ENCODE measurements at regions not wholly inside any gene's neighbourhood (a gene's known extent, or its start where the extent isn't known, plus 50 kb on each side); places are given as distances from the start of the nearest gene placed in this dataset.

DNA sequence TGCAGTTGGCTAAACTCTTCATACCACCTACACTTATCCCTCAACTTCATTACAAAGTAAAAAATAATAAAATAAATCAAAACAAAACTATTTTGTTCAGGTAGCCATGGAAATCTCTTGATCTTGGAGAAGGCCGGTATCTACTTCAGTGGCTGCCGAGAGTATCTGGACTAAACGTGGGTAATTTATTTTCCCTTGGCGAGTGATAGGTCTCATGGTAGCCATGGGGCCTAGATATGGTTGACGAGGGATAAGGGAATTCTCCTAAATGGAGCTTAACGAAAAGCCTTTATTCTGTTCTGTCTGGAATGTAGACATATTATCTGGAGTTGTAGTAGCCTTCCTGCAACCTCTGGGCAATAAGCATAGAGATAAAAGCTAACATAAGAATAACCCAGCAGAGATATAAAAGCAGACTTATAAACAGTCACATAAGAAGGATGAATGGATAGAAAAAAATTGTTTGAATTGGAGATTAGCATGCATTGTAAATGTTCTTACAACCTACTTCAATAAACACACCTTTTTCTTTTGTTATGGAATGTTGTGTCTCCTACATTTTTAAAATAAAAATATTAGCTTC lies 281.3 kb upstream of the ARRDC4 start:
- Histone ChIP-seq H3K36me3 (ENCODE audit: insufficient read depth, low read length) (no peaks in the 10 kb centered on the region), H3K27me3 (ENCODE audit: insufficient read depth, low read length) (no peaks in the 10 kb centered on the region), H3K9me3 (ENCODE audit: insufficient read depth, low read depth, low read length) (no peaks in the 10 kb centered on the region), H3K27ac (ENCODE audit: low read depth, low read length) (no peak overlapping the region), H3K4me1 (ENCODE audit: insufficient read depth, low read length) (no peaks in the 10 kb centered on the region), H3K4me3 (ENCODE audit: low read length) (no peak overlapping the region), H3K9ac (ENCODE audit: low read depth, low read length) (no peak overlapping the region)
- WGBS, result 80% methylated on average over 6 of the region's 6 CpGs

DNA sequence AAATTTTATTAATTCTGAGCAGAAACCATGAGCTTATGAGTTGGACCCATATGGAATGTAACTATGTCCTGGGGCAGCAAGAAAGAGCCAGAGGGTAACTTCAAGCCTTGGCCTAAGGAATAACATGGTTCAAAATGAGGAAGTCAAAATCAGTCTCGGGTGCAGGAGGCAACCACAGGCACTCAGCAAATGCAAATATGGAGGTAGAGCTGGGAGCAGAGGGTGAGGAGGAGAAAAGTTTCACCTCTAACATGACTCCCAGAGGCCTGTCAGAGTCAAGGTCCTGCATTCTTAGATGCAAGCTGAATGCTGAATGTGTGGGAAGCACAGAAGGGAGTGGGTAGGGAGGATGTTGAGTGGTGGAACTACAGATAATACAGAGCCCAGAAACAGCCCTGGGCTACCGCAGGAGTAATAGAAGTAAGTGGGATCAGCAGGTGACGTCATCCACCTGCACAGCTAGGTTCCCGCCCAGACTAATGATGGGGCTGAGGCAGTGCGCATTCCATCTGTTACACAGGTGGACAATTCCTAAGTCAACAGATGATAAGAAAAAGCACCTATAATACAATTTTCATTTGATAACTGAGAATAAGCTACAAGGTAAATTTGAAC lies 279.8 kb upstream of the ARRDC4 start:
- 90% methylated on average over 5 of the region's 5 CpGs for WGBS
- Histone ChIP-seq H3K4me3 (ENCODE audit: low read length) (no peak overlapping the region), H3K9me3 (ENCODE audit: insufficient read depth, low read depth, low read length) (no peaks in the 10 kb centered on the region), H3K4me1 (ENCODE audit: insufficient read depth, low read length) (no peaks in the 10 kb centered on the region), H3K36me3 (ENCODE audit: insufficient read depth, low read length) (no peaks in the 10 kb centered on the region), H3K27ac (ENCODE audit: low read depth, low read length) (no peak overlapping the region), H3K27me3 (ENCODE audit: insufficient read depth, low read length) (no peaks in the 10 kb centered on the region), H3K9ac (ENCODE audit: low read depth, low read length) (no peak overlapping the region)

DNA sequence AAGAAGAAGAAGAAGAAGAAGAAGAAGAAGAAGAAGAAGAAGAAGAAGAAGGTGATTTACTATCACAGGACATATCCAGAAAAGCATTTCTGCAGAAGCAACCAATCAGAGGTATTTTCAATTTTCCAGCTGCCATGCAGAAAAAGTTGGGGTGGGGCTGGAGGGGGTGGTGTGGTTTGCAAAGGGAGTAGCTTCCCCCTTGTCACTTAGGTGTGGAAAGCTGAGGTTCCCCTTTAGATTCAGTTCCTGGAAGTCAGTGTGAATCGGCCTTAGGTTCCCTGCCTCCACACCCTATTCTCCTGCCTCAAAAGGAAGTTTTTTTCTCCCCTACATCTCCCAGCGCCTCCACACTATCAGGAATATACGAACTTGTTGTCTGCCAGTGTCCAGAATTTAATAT lies 276.7 kb upstream of the ARRDC4 start:
- no peaks in the 10 kb centered on the region for H3K36me3 ChIP-seq (ENCODE audit: insufficient read depth, low read length)
- H3K9ac ChIP-seq (ENCODE audit: low read depth, low read length), result no peak overlapping the region
- H3K4me3 ChIP-seq (ENCODE audit: low read length), result no peak overlapping the region
- no peak overlapping the region for H3K27ac ChIP-seq (ENCODE audit: low read depth, low read length)
- 97% methylated on average over 2 of the region's 3 CpGs for WGBS
- H3K27me3 ChIP-seq (ENCODE audit: insufficient read depth, low read length), result no peaks in the 10 kb centered on the region
- no peaks in the 10 kb centered on the region for H3K9me3 ChIP-seq (ENCODE audit: insufficient read depth, low read depth, low read length)
- no peaks in the 10 kb centered on the region for H3K4me1 ChIP-seq (ENCODE audit: insufficient read depth, low read length)

DNA sequence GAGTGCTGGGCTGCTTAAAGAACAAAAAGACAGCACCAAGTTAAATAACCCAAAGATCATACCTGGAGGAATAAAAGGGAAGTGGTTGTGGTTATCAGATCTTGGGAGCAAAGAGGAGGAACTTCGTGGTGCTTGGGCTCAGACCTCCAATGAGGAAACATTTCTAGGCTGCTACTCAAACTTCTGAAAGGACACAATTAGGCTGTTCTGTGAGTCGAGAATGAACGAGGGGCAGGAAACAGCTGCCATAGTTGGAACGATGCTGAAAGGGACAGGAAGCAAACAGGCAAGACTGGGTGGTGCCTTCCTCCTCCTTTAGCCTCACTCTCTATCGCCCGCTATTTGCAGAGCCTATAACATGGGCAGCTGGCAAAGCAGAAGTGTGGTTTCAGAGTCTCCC lies 276.3 kb upstream of the ARRDC4 start:
- Histone ChIP-seq H3K27ac (ENCODE audit: low read depth, low read length) (no peak overlapping the region), H3K27me3 (ENCODE audit: insufficient read depth, low read length) (no peaks in the 10 kb centered on the region), H3K4me3 (ENCODE audit: low read length) (no peak overlapping the region), H3K9me3 (ENCODE audit: insufficient read depth, low read depth, low read length) (no peaks in the 10 kb centered on the region), H3K9ac (ENCODE audit: low read depth, low read length) (no peak overlapping the region), H3K4me1 (ENCODE audit: insufficient read depth, low read length) (no peaks in the 10 kb centered on the region), H3K36me3 (ENCODE audit: insufficient read depth, low read length) (no peaks in the 10 kb centered on the region)
- 89% methylated on average over 6 of the region's 6 CpGs for WGBS

DNA sequence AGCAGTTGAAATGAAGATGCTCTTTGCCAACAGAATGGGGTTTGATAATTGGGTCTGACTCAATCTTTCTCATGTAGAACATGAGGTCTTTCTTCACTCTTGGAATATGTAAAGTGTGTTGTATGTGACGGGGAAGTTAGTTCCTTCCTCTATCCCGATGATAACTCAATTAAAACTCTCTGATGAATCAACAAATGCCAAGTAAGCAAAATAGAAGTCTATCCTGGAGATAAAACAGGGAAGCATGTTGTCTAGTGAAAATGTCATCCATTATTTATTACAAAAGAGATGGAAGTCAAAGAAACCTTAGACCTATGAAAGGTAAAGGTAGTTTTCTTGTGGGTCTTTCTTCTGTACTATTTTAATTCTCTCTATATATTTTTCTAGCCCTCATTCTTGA lies 274.2 kb upstream of the ARRDC4 start:
- Histone ChIP-seq H3K9me3 (ENCODE audit: insufficient read depth, low read depth, low read length) (no peaks in the 10 kb centered on the region), H3K4me3 (ENCODE audit: low read length) (no peak overlapping the region), H3K4me1 (ENCODE audit: insufficient read depth, low read length) (no peaks in the 10 kb centered on the region), H3K27me3 (ENCODE audit: insufficient read depth, low read length) (no peaks in the 10 kb centered on the region), H3K9ac (ENCODE audit: low read depth, low read length) (no peak overlapping the region), H3K36me3 (ENCODE audit: insufficient read depth, low read length) (no peaks in the 10 kb centered on the region), H3K27ac (ENCODE audit: low read depth, low read length) (no peak overlapping the region)
- no CpG with 5 or more reads among the region's 2 CpGs for WGBS

DNA sequence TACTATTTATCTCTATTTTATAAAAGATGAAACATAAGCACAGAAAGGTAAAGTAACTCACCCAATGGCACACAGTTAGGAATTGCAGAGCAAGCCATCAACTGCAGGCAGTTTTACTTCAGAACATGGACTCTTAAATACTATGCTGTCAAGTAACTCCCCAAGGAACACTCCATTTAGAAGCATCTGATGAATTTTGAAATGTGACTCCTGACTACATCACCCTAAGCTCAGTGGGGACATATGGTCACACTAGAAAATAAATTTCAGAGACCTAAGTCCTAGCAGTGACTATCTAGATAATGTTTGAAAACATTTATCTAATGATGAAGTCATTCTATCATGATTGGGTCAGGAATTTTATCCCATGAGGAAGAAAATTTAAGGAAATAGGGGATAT lies 272.8 kb upstream of the ARRDC4 start:
- no peak overlapping the region for H3K9ac ChIP-seq (ENCODE audit: low read depth, low read length)
- no peaks in the 10 kb centered on the region for H3K27me3 ChIP-seq (ENCODE audit: insufficient read depth, low read length)
- H3K27ac ChIP-seq (ENCODE audit: low read depth, low read length), result no peak overlapping the region
- no peaks in the 10 kb centered on the region for H3K9me3 ChIP-seq (ENCODE audit: insufficient read depth, low read depth, low read length)
- H3K4me1 ChIP-seq (ENCODE audit: insufficient read depth, low read length), result no peaks in the 10 kb centered on the region
- H3K36me3 ChIP-seq (ENCODE audit: insufficient read depth, low read length), result no peaks in the 10 kb centered on the region
- H3K4me3 ChIP-seq (ENCODE audit: low read length), result no peak overlapping the region

DNA sequence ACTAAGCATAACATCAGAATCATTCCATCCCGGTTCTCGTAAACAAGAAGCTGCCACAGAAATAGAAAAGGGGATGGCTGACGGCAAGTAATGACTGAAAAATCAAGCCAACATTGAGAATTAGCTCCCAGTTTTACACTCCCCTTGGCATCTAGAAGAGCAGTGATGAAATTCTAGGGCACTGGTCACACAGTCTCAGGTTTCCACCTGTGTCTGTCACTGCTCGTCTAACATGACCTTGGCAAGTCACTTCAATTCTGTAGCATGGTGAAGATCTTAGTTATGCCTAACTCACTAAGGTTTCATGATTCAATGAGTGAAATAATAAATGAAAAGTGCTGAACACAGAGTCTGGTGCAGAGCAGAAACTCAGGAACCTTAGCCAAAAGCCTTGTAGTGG lies 272.3 kb upstream of the ARRDC4 start:
- WGBS, result 91% methylated on average over 4 of the region's 4 CpGs
- Histone ChIP-seq H3K36me3 (ENCODE audit: insufficient read depth, low read length) (no peaks in the 10 kb centered on the region), H3K4me1 (ENCODE audit: insufficient read depth, low read length) (no peaks in the 10 kb centered on the region), H3K27me3 (ENCODE audit: insufficient read depth, low read length) (no peaks in the 10 kb centered on the region), H3K4me3 (ENCODE audit: low read length) (no peak overlapping the region), H3K9ac (ENCODE audit: low read depth, low read length) (no peak overlapping the region), H3K9me3 (ENCODE audit: insufficient read depth, low read depth, low read length) (no peaks in the 10 kb centered on the region), H3K27ac (ENCODE audit: low read depth, low read length) (no peak overlapping the region)

DNA sequence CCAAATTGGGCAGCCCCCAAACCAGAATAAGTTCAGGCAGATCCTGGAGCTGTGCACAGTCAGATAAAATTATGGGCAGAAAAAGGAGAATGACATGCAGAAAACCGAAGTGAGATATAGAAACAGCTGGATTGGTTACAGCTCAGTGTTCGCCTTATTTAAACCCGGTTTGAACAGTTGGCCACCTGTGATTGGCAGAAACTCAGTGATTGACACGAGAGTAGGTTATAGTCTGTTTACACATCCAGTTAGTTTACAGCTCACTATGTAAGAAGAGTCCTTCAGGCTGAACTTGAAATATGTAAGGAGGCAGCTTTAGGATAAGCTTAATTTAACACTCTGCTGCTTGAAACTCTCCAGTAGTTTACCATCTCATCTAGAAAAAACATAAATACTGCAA lies 271.6 kb upstream of the ARRDC4 start:
- H3K4me1 ChIP-seq (ENCODE audit: insufficient read depth, low read length), result no peaks in the 10 kb centered on the region

DNA sequence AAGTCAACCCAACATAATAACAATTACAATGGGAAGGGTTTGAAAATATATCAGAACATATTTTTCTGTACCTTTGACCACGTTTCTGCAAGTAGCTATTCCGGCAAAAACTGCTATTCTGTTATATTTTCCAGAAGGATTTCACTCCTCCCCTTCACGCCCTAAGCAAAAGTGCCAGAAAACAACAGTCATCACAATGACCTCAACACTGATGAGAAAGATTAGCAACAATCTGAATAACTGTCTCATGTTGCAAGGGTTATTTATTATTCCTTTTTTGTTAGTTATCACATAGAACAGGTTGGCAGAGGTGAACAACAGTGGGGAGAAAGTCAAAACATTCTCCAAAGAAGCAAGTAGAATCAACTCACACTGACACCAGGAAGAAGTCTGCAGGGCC lies 269.4 kb upstream of the ARRDC4 start:
- 90% methylated on average over 3 of the region's 3 CpGs for WGBS
- no peak overlapping the region for H3K4me3 ChIP-seq (ENCODE audit: low read length)
- H3K36me3 ChIP-seq (ENCODE audit: insufficient read depth, low read length), result no peaks in the 10 kb centered on the region
- no peaks in the 10 kb centered on the region for H3K27me3 ChIP-seq (ENCODE audit: insufficient read depth, low read length)
- H3K9ac ChIP-seq (ENCODE audit: low read depth, low read length), result no peak overlapping the region
- H3K27ac ChIP-seq (ENCODE audit: low read depth, low read length), result no peak overlapping the region
- no peaks in the 10 kb centered on the region for H3K9me3 ChIP-seq (ENCODE audit: insufficient read depth, low read depth, low read length)
- H3K4me1 ChIP-seq (ENCODE audit: insufficient read depth, low read length), result no peaks in the 10 kb centered on the region

More for the DNA sequence above, 271.6 kb upstream of the ARRDC4 start:
- Histone ChIP-seq H3K36me3 (ENCODE audit: insufficient read depth, low read length) (no peaks in the 10 kb centered on the region), H3K27ac (ENCODE audit: low read depth, low read length) (no peak overlapping the region), H3K27me3 (ENCODE audit: insufficient read depth, low read length) (no peaks in the 10 kb centered on the region), H3K4me3 (ENCODE audit: low read length) (no peak overlapping the region), H3K9me3 (ENCODE audit: insufficient read depth, low read depth, low read length) (no peaks in the 10 kb centered on the region), H3K9ac (ENCODE audit: low read depth, low read length) (no peak overlapping the region)
- WGBS, result 89% methylated on average over 4 of the region's 4 CpGs

DNA sequence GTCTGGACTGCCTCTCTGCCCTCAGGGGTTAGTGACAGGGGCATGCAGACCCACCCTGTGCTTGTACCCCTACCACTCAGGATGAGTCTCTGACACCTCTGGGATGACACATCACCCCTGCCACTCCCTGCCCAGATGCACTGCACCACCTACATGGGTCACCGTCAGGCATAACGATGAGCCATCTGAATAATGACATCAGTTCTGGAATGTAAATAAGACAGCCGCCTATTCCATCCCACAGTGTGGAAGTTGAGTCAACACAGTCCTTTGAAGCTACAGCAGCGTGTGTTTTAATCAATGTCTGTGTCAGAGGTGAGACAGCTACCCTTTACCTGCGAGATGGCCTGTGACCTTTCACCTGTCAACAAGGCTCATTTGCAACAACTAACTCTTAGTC lies 268.7 kb upstream of the ARRDC4 start:
- Histone ChIP-seq H3K36me3 (ENCODE audit: insufficient read depth, low read length) (no peaks in the 10 kb centered on the region), H3K27ac (ENCODE audit: low read depth, low read length) (no peak overlapping the region), H3K9me3 (ENCODE audit: insufficient read depth, low read depth, low read length) (no peaks in the 10 kb centered on the region), H3K4me1 (ENCODE audit: insufficient read depth, low read length) (no peaks in the 10 kb centered on the region), H3K9ac (ENCODE audit: low read depth, low read length) (no peak overlapping the region), H3K27me3 (ENCODE audit: insufficient read depth, low read length) (no peaks in the 10 kb centered on the region), H3K4me3 (ENCODE audit: low read length) (no peak overlapping the region)
- WGBS, result 77% methylated on average over 5 of the region's 5 CpGs

DNA sequence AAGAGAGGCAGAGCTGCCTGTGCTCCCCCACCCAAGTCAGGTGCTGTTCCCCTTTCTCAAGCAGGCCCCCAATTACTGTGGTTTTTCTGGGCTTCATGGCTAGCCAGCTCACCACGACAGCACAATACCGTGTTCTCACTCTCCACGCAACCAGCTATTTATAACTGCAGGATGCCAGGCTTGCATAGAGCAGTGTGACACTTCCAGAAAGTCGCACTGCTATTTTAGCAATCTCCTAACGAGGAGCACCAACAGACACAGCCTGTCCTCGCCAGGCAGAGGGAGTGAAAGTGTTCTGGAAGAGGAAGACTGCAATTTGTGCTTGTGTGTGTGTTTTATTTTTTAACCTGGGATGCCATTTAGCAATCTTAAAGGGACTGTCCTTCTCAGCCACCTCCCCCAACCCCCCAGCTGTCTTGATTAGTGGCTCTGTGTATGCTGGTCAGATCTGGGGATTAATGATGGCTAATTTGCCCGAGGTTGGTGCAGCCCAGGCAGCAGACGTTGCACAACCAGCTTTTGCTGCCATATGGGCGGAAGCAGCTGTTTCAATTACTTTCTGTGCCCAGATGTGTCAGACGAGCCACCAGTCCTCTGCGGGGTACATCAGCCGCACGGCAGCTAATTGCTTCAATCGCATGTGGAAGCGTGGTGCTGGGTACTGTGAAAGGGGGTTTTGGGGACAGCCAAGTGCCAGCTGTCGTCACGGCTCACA lies 268.0 kb upstream of the ARRDC4 start:
- 93% methylated on average over 17 of the region's 17 CpGs for WGBS
- H3K9ac ChIP-seq (ENCODE audit: low read depth, low read length), result no peak overlapping the region
- no peaks in the 10 kb centered on the region for H3K36me3 ChIP-seq (ENCODE audit: insufficient read depth, low read length)
- no peaks in the 10 kb centered on the region for H3K27me3 ChIP-seq (ENCODE audit: insufficient read depth, low read length)
- no peaks in the 10 kb centered on the region for H3K9me3 ChIP-seq (ENCODE audit: insufficient read depth, low read depth, low read length)
- no peaks in the 10 kb centered on the region for H3K4me1 ChIP-seq (ENCODE audit: insufficient read depth, low read length)
- no peak overlapping the region for H3K4me3 ChIP-seq (ENCODE audit: low read length)
- no peak overlapping the region for H3K27ac ChIP-seq (ENCODE audit: low read depth, low read length)

Measured in HUES64 (cell line).